Omental fat pad (tissue), 3 donors: ENCODE measurements at regions not wholly inside any gene's neighbourhood (a gene's known extent, or its start where the extent isn't known, plus 50 kb on each side); places are given as distances from the start of the nearest gene placed in this dataset.

ENCODE experiments used
- ATAC-seq: fragments of 150-250 bp; one replicate; pipeline ENCODE4 v1.9.1; 2016; ENCODE audit warnings: mild to moderate bottlenecking, moderate library complexity; ENCODE audit not compliant: low FRiP score
- DNase-seq: peaks from one replicate; pipeline ENCODE4 v3.0.0-alpha.2; 2019; ENCODE audit warnings: low spot score
- TF ChIP-seq, protein P1 (sequence below), 3 donors: fragments of 450-650 bp; IDR thresholded peaks; one replicate each; pipeline ENCODE4 v1.5.1; 2016 to 2017; ENCODE audit warnings: antibody characterized with exemption in 3 of 3, mild to moderate bottlenecking in 3 of 3, moderate library complexity in 2 of 3

DNA sequence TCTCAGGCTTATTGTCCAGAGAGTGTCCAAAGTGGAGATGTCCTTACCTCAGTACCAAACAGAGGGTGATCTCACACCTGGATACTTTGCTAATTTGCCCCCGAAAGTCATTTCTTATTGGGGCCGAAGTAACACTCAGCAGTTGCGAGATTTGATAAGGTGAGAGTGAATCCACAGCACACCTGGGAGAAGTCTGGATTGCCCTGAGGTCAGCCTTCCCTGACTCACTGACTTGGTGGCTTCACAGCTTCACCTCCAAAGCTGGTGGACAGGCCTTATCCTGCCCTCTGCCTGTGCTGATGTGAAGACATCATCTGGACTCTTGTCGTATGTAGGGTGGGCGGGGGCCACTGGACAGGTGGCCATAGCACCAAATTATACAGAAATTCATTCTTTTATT is 101.9 kb upstream of the ARMC2 start:
- ATAC-seq = no peak
- no peak for DNase-seq

DNA sequence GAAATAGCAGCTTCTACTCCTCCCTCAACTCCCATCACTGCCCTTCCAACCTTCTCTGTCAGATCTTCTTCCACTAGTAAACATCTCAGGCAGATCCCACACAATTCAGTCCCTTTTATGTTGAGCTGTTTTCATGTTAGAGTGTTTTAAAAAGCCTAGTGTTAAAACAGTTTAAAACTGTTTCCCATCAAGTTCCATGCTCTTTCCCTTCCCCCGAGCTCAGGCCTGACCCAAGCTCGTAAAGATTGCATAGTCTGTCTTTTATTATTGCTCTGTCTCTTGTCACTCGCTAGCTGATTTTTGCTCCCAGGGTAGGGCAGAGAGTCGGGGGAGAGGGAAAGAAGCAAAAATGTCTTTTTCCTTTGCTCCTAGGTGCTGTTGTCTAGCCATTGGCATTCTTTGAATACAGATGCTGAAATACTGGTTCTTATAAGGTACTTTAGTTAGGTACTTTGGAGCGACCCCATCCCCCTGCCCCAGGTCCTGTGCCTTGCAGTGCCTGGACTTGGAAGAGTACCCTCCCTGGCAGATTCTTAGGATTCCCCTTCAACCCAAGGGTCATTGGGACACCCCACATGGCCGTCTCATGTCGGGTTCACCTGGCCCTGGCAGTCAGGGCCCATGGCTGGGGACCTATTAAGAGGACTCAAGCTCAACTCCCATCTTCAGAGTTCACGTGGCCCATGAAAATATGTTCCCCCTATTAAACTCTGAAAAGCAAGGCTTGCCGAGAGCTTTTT is 101.2 kb upstream of the ARMC2 start:
- TF ChIP-seq, protein P1, sequence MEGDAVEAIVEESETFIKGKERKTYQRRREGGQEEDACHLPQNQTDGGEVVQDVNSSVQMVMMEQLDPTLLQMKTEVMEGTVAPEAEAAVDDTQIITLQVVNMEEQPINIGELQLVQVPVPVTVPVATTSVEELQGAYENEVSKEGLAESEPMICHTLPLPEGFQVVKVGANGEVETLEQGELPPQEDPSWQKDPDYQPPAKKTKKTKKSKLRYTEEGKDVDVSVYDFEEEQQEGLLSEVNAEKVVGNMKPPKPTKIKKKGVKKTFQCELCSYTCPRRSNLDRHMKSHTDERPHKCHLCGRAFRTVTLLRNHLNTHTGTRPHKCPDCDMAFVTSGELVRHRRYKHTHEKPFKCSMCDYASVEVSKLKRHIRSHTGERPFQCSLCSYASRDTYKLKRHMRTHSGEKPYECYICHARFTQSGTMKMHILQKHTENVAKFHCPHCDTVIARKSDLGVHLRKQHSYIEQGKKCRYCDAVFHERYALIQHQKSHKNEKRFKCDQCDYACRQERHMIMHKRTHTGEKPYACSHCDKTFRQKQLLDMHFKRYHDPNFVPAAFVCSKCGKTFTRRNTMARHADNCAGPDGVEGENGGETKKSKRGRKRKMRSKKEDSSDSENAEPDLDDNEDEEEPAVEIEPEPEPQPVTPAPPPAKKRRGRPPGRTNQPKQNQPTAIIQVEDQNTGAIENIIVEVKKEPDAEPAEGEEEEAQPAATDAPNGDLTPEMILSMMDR (IDR thresholded peaks at IDR 0.05) = no peak
- ATAC-seq = no peak
- no peak for DNase-seq

More for the DNA sequence above, 101.9 kb upstream of the ARMC2 start:
- TF ChIP-seq, protein P1 (IDR thresholded peaks at IDR 0.05) = no peak

DNA sequence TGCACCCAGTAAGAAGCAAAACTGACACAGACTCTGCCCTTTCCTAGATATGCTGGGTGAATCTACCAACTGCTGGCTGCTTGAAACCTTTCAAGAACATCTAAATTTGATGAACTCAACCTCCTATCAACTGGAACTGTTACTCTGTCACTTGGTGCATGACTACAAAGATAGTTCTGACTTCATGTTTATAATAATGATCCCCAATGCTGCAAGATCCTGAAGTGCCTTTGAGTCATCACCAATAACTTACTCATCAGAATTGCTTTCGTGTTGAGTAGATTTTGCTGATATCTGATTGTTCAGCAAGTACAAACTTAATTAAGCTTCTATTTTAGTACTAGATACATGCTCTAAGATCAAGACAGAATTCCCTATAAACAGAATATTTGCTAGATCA is 100.2 kb upstream of the ARMC2 start:
- ATAC-seq (no peak), DNase-seq (no peak)
- TF ChIP-seq, protein P1 (IDR thresholded peaks at IDR 0.05) = no peak

DNA sequence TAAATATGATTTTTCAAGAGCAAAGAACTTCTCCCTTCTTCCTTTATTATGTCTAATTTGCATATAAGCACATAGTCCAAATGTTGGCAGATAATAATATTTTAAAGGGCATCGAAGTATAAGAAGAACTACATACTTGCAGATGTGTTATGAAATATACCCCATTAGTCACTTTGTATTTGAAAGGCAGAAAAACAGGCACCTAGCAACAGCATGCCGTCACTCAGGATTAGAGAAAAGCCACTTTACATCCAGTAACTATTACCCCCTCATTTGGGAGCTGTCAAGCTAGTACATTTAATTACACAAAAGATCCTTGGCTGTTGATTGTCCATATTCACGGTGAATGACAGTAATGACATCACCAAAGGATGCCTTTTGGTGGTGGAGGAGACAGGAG is 99.3 kb upstream of the ARMC2 start:
- TF ChIP-seq, protein P1 (IDR thresholded peaks at IDR 0.05) = no peak
- no peak for DNase-seq
- no peak for ATAC-seq

DNA sequence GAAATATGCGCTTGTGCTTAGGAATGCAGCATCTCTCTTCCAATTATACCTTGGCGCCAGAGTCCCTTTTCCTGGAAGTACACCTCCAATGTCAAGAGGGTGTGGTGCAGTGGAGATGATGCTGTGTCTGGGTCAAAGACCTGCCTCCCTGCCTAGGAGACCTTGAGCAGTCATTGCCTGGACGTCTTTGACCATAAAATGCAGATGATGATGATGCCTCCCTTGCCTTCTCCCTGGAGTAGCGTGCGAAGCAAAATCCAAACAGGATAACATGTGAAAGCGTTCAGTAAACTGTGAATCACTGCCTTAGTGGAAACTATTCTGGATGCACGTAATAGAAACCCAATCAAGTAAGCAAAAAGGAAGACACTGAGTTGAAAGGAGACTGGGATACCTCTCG is 97.4 kb upstream of the ARMC2 start:
- DNase-seq = no peak
- TF ChIP-seq, protein P1 (IDR thresholded peaks at IDR 0.05) = no peak
- ATAC-seq = no peak

DNA sequence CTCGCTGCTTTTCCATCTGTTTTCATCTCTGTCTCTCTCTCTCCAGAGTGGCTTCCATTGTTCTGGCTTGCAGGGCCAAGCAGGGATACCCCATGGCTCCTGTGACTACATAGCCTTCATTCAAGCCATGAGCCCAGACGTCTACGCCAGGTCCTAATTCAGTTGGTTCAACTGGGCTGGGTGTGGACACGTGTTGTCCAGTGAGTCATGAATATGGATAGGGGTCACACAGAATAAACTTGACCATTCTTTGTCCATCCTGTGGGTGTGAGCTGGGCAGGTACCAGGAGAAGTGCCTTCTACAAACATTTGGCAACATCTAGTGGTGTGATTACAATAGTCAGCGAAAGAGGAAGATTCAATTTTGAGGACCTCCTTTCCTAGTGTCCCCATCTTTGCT is 96.9 kb upstream of the ARMC2 start:
- TF ChIP-seq, protein P1 (IDR thresholded peaks at IDR 0.05) = no peak
- DNase-seq = no peak
- ATAC-seq = no peak
